ENCODE measurements at regions not wholly inside any gene's neighbourhood (a gene's known extent, or its start where the extent isn't known, plus 50 kb on each side); places are given as distances from the start of the nearest gene placed in this dataset.

- TF ChIP-seq CTCF (conservative IDR thresholded peaks at IDR 0.05; ENCODE audit: low read length) (no peak), EZH2phosphoT487 (IDR thresholded peaks at IDR 0.05; ENCODE audit: borderline replicate concordance) (no peak)
These were observed 196.2 kb upstream of the USP25 start for GRCh38 chr21:15533618-15534017.
